Progenitor cell of endocrine pancreas (in vitro differentiated cells): ENCODE measurements at regions not wholly inside any gene's neighbourhood (a gene's known extent, or its start where the extent isn't known, plus 50 kb on each side); places are given as distances from the start of the nearest gene placed in this dataset.

Experiments
- DNase-seq: peaks from one replicate; pipeline ENCODE4 v3.0.0; 2021; ENCODE audit warnings: low spot score; ENCODE audit not compliant: unreplicated experiment
- H3K27ac Mint-ChIP-seq: 2 replicates; pipeline ENCODE4 v1.8.0; 2021; ENCODE audit warnings: mild to moderate bottlenecking, moderate library complexity, mixed read lengths
- H3K27me3 Mint-ChIP-seq: 2 replicates; pipeline ENCODE4 v1.8.0; 2021; ENCODE audit warnings: mixed read lengths
- H3K36me3 Mint-ChIP-seq: 2 replicates; pipeline ENCODE4 v1.8.0; 2022; ENCODE audit warnings: mixed read lengths; ENCODE audit not compliant: insufficient read depth
- H3K4me1 Mint-ChIP-seq: 2 replicates; pipeline ENCODE4 v1.8.0; 2021; ENCODE audit warnings: low read depth, mixed read lengths
- H3K4me3 Mint-ChIP-seq: 2 replicates; pipeline ENCODE4 v1.8.0; 2021; ENCODE audit warnings: low read depth, mild to moderate bottlenecking, moderate library complexity, mixed read lengths
- H3K9me3 Mint-ChIP-seq: 2 replicates; pipeline ENCODE4 v1.8.0; 2021; ENCODE audit warnings: low read depth, mixed read lengths
- TF ChIP-seq, protein P1 (sequence below): fragments of 200-600 bp; sonication (generic); IDR thresholded peaks from one replicate; pipeline ENCODE4 v1.5.0; 2021; ENCODE audit warnings: antibody characterized with exemption, mild to moderate bottlenecking; ENCODE audit not compliant: unreplicated experiment

GRCh38 chr4:157447195-157447594, 226.7 kb downstream of the GRIA2 start:
- no peaks in the 10 kb centered on the region for H3K27me3 Mint-ChIP-seq
- no peak overlapping the region for H3K4me3 Mint-ChIP-seq
- no peaks in the 10 kb centered on the region for H3K9me3 Mint-ChIP-seq
- no peaks in the 10 kb centered on the region for H3K36me3 Mint-ChIP-seq
- H3K4me1 Mint-ChIP-seq, result no peaks in the 10 kb centered on the region
- no peak for DNase-seq
- TF ChIP-seq, protein P1, sequence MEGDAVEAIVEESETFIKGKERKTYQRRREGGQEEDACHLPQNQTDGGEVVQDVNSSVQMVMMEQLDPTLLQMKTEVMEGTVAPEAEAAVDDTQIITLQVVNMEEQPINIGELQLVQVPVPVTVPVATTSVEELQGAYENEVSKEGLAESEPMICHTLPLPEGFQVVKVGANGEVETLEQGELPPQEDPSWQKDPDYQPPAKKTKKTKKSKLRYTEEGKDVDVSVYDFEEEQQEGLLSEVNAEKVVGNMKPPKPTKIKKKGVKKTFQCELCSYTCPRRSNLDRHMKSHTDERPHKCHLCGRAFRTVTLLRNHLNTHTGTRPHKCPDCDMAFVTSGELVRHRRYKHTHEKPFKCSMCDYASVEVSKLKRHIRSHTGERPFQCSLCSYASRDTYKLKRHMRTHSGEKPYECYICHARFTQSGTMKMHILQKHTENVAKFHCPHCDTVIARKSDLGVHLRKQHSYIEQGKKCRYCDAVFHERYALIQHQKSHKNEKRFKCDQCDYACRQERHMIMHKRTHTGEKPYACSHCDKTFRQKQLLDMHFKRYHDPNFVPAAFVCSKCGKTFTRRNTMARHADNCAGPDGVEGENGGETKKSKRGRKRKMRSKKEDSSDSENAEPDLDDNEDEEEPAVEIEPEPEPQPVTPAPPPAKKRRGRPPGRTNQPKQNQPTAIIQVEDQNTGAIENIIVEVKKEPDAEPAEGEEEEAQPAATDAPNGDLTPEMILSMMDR, result no peak
- H3K27ac Mint-ChIP-seq, result no peak overlapping the region

DNA sequence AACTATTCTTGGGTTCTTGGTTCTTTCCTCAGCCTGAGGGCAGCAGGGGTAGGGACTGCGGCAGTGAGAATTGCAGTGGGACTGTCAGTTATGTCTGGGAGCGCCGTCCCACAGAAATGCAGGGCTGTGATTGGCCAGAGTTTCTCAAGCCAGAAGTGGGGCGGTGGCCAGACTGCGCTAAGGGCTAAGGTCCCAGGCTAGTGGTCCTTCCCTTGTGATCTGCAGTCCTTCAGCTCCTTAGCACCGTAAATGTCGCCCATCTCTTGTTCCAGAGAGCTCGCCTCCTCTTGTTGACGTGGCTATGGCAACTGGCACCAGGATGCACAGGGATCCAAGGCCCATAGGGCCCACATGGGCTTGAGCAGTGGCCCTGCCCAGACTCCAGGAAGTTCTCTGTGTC, 223.5 kb downstream of the GRIA2 start:
- TF ChIP-seq, protein P1, result no peak
- H3K27me3 Mint-ChIP-seq, result no peaks in the 10 kb centered on the region
- H3K27ac Mint-ChIP-seq, result no peak overlapping the region
- no peak overlapping the region for H3K4me3 Mint-ChIP-seq
- DNase-seq, result no peak
- H3K4me1 Mint-ChIP-seq, result no peaks in the 10 kb centered on the region
- no peaks in the 10 kb centered on the region for H3K36me3 Mint-ChIP-seq
- no peaks in the 10 kb centered on the region for H3K9me3 Mint-ChIP-seq

GRCh38 chr4:157443537-157443936, 223.0 kb downstream of the GRIA2 start:
- Mint-ChIP-seq H3K27ac (no peak overlapping the region), H3K4me3 (no peak overlapping the region), H3K9me3 (no peaks in the 10 kb centered on the region), H3K36me3 (no peaks in the 10 kb centered on the region), H3K27me3 (no peaks in the 10 kb centered on the region), H3K4me1 (no peaks in the 10 kb centered on the region)
- DNase-seq, result no peak
- TF ChIP-seq, protein P1, result no peak

- Mint-ChIP-seq H3K27ac (no peak overlapping the region), H3K27me3 (no peaks in the 10 kb centered on the region), H3K36me3 (peaks cover 2% of the 10 kb centered on the region), H3K4me3 (no peak overlapping the region), H3K4me1 (no peaks in the 10 kb centered on the region), H3K9me3 (peaks cover 10% of the 10 kb centered on the region)
- DNase-seq, result no peak
- TF ChIP-seq, protein P1, result no peak
Observed at GRCh38 chr4:157425897-157426296, 205.4 kb downstream of the GRIA2 start.

DNA sequence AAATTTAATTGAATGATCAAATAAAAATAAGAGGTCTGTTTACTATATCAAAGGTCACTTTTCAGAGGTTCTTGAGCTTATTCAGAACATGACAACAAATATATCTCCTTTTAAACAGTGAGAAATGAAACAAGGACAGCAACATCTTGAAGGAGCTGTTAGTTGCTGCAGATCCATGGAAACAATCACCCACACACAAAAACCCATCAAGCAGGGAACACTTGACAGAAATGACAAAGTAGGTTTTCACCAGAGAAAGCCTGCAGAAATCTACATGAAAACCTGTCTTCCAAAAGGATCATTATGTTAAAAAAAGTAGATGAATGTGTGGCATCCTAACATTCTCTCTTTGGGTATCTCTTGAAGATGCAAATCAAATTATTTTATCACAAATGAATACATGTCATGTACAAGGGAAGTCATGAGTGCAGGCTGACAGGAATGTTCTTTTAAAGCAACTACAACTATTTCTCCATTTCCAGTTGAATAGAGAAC, 203.0 kb downstream of the GRIA2 start:
- TF ChIP-seq, protein P1, result no peak
- Mint-ChIP-seq H3K36me3 (peaks cover 2% of the 10 kb centered on the region), H3K27ac (no peak overlapping the region), H3K4me3 (no peak overlapping the region), H3K9me3 (peaks cover 10% of the 10 kb centered on the region), H3K4me1 (no peaks in the 10 kb centered on the region), H3K27me3 (no peaks in the 10 kb centered on the region)
- no peak for DNase-seq
